B cell (primary cell): ENCODE measurements at regions not wholly inside any gene's neighbourhood (a gene's known extent, or its start where the extent isn't known, plus 50 kb on each side); places are given as distances from the start of the nearest gene placed in this dataset.

ENCODE experiments used
- EZH2 ChIP-seq: IDR thresholded peaks from 2 replicates; pipeline ENCODE4 v1.6.1; 2012; ENCODE audit warnings: borderline replicate concordance, low read depth, mild to moderate bottlenecking, moderate library complexity, low read length; ENCODE audit not compliant: insufficient read depth, poor library complexity, severe bottlenecking
- TF ChIP-seq, protein P1 (sequence below): fragments of 200-600 bp; IDR thresholded peaks from one replicate; pipeline ENCODE4 v1.8.0; 2022; ENCODE audit warnings: antibody characterized with exemption, mild to moderate bottlenecking

DNA sequence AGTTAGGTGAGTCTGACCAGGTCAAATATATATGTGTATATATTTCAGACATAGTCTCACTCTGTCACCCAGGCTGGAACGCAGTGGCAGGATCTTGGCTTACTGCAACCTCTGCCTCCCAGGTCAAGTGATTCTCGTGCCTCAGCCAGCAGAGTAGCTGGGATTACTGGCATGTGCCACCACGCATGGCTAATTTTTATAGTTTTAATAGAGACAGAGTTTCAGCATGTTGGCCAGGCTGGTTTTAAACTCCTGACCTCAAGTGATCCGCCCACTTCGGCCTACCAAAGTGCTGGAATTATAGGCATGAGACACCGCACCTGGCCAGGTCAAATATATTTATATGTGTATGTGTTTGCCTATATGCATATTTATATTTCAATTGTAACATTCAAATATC, 581.5 kb upstream of the B3GALT2 start:
- no peak for TF ChIP-seq EZH2
- TF ChIP-seq, protein P1, sequence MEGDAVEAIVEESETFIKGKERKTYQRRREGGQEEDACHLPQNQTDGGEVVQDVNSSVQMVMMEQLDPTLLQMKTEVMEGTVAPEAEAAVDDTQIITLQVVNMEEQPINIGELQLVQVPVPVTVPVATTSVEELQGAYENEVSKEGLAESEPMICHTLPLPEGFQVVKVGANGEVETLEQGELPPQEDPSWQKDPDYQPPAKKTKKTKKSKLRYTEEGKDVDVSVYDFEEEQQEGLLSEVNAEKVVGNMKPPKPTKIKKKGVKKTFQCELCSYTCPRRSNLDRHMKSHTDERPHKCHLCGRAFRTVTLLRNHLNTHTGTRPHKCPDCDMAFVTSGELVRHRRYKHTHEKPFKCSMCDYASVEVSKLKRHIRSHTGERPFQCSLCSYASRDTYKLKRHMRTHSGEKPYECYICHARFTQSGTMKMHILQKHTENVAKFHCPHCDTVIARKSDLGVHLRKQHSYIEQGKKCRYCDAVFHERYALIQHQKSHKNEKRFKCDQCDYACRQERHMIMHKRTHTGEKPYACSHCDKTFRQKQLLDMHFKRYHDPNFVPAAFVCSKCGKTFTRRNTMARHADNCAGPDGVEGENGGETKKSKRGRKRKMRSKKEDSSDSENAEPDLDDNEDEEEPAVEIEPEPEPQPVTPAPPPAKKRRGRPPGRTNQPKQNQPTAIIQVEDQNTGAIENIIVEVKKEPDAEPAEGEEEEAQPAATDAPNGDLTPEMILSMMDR: no peak
